Choroid plexus epithelial cell (primary cell): ENCODE measurements at regions not wholly inside any gene's neighbourhood (a gene's known extent, or its start where the extent isn't known, plus 50 kb on each side); places are given as distances from the start of the nearest gene placed in this dataset.

Experiments used
- DNase-seq: peaks from one replicate; pipeline ENCODE4 v3.0.0-alpha.2; 2010; ENCODE audit warnings: low read depth
- H3K4me3 ChIP-seq: 2 replicates; pipeline ENCODE4 v1.5.1; 2011; ENCODE audit warnings: low read depth, mild to moderate bottlenecking, control low read depth, low read length, moderate library complexity
- TF ChIP-seq, protein P1 (sequence below): conservative IDR thresholded peaks from 2 replicates; pipeline ENCODE4 v1.5.1; 2011; ENCODE audit warnings: low read depth, mild to moderate bottlenecking, control low read depth, inconsistent platforms, low read length, moderate library complexity

DNA sequence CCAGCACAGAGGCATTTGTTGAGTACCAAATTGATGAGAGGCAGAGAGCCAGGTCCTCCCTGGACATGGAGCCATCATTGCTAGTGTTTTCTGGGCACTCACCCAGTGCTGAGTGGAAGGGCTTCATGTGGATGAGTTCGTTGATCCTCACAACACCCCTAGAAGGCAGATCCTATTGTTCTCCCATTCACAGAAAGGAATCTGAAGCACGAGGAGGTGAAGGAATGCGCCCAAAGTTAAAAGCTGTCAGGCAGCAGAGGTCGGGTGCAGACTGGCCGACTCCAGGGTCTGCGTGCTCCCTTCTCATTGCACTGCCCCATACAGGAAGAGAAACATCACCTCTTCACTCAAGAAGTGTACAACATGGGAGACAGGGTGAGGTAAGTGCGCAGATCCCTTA is 153.5 kb upstream of the TNPO1 start:
- DNase-seq, result no peak
- no peak overlapping the region for H3K4me3 ChIP-seq
- TF ChIP-seq, protein P1, sequence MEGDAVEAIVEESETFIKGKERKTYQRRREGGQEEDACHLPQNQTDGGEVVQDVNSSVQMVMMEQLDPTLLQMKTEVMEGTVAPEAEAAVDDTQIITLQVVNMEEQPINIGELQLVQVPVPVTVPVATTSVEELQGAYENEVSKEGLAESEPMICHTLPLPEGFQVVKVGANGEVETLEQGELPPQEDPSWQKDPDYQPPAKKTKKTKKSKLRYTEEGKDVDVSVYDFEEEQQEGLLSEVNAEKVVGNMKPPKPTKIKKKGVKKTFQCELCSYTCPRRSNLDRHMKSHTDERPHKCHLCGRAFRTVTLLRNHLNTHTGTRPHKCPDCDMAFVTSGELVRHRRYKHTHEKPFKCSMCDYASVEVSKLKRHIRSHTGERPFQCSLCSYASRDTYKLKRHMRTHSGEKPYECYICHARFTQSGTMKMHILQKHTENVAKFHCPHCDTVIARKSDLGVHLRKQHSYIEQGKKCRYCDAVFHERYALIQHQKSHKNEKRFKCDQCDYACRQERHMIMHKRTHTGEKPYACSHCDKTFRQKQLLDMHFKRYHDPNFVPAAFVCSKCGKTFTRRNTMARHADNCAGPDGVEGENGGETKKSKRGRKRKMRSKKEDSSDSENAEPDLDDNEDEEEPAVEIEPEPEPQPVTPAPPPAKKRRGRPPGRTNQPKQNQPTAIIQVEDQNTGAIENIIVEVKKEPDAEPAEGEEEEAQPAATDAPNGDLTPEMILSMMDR, result no peak

- no peak for DNase-seq
- TF ChIP-seq, protein P1, result no peak
- no peak overlapping the region for H3K4me3 ChIP-seq
These were observed 154.2 kb upstream of the TNPO1 start for GRCh38 chr5:72662305-72662704.

GRCh38 chr5:72661405-72661804 is 154.2 kb upstream of the ZNF366 start:
- peak; percentile 14 for DNase-seq
- TF ChIP-seq, protein P1, result no peak
- H3K4me3 ChIP-seq, result no peak overlapping the region

GRCh38 chr5:72659726-72660125 is 152.5 kb upstream of the ZNF366 start:
- H3K4me3 ChIP-seq, result no peak overlapping the region
- no peak for DNase-seq
- TF ChIP-seq, protein P1, result no peak

DNA sequence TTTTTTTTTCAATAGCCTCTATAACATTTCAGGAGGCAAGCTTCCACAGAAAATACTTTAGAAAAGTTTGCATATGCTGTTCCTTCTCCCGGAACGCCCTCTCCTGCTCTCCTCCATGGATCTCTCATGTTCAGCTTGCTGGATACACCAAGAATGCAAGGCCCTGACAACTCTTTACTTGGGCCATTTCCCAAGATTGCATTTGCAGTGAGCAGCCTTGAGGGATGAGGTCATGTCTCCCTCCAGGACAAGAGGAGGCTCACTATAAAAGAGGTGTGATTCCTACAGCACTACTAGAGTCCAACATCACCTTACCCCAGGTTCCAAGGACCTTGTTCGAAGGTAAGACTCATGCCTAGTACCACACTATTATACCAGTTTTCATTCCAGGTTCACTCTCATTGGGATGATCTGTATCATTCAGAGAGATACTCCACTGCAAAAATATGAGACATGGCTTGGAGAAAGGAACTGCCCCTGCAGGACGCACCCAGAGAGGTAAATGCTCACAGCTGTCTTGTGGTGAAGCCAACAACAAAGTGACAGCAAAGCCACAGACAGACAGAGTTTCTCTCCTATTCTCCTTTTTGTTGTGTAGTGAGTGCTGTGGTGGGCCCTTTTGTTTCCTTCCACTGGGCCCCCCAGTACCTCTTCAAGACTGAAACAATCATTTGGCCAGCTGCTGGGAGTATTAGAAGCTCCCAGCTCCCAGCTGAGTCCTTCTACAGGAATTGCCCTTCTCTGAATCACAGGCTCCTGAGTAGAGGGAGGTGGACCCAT is 151.7 kb upstream of the ZNF366 start:
- H3K4me3 ChIP-seq, result no peak overlapping the region
- TF ChIP-seq, protein P1, result no peak
- peak; percentile 27 for DNase-seq

DNA sequence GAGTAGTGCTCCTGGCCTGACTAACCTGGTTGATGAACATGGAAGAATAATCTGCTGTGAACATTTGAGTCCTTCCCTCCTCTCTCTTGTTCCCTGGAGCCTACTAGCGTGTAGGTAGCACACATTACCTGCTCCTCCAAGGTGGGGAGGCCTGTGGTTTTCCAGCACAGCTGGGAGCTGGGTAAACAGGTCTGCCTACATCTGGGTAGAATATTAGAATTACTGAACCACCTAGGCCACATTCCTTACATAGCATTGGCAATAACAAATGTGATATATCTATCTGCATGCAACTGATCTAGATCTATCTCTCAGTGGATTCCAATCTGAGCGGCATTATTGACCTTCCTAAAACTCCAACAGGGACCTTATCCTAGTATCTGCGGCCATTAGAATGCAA is 151.0 kb upstream of the ZNF366 start:
- TF ChIP-seq, protein P1, result no peak
- DNase-seq, result no peak

More for the DNA sequence above, 151.0 kb upstream of the ZNF366 start:
- H3K4me3 ChIP-seq, result no peak overlapping the region
